NOMO-1 treated with DMSO at 0.1 percent for 48 hours (cell line): ENCODE measurements at regions not wholly inside any gene's neighbourhood (a gene's known extent, or its start where the extent isn't known, plus 50 kb on each side); places are given as distances from the start of the nearest gene placed in this dataset.

Source experiments
- DNase-seq: peaks from one replicate; lab custom pipeline; 2025; ENCODE audit not compliant: unreplicated experiment; lab: John Stamatoyannopoulos, UW

DNA sequence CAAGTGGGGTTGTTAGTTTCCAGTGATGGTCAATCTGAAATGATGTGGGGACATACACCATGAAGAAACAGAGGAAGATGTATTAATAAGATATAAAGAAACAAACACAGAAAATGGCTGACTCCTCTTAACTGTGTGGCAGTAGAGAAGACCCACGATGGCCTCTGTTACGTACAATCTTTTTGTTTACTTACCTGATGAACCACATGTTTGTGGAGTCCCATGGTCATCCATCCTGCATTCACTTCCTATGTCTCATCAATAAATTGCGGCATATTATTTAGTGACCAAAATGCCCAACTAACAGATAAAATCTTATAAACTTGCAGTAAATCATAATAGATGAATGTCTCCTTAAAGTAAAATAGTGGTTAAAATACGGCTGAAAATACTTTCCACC, 740.1 kb upstream of the LINC00305 start:
- no peak for DNase-seq

DNA sequence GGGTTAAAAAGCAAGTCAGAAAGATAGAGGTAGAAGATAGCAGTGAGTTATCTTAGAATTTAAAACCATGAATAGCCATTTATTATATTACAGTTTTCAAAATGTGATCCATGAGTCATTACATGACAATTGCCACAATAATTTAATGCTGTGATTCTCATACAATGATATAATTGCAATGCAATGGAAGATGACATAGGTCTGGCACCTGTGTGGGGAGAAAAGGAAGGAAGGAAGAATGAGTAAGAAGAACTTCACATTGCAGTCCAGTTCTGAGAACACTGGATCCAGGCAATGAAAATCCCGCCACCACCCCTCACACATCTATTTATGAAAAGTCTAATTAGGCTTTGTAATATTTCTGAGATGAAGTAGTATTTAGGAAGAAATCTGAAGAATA, 738.1 kb upstream of the LINC00305 start:
- DNase-seq: no peak

DNA sequence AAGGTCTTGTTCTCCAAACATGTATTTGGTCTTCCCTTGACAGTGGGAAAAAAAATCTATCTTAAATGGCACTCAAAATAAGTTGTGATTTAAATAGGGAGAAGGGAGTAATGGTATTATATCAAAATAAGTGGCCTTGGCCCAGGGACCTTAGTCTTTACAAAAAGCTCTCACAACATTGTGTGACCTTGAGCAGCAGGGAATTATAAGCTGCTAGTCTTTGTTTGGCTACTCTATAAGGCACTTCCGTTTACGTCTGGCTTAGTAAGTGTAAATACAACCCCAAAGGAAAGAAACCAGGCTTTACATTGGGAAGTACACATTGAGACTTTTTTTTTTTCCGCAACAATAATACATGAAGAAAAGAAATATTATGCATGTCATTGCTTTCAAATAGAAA, 734.0 kb upstream of the LINC00305 start:
- DNase-seq: no peak

DNA sequence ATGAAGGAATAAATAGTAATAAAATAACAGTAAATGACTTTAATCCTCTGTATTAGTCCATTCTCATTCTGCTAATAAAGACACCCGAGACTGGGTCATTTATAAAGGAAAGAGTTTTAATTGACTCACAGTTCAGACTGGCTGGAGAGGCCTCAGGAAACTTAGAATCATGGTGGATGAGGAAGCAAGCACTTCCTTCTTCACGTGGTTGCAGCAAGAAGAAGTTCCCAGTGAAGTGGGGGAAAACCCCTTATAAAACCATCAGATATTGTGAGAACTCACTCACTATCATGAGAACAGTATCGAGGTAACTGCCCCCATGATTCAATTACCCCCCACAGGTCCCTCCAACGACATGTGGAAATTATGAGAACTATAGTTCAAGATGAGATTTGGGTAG, 727.9 kb upstream of the LINC00305 start:
- no peak for DNase-seq

DNA sequence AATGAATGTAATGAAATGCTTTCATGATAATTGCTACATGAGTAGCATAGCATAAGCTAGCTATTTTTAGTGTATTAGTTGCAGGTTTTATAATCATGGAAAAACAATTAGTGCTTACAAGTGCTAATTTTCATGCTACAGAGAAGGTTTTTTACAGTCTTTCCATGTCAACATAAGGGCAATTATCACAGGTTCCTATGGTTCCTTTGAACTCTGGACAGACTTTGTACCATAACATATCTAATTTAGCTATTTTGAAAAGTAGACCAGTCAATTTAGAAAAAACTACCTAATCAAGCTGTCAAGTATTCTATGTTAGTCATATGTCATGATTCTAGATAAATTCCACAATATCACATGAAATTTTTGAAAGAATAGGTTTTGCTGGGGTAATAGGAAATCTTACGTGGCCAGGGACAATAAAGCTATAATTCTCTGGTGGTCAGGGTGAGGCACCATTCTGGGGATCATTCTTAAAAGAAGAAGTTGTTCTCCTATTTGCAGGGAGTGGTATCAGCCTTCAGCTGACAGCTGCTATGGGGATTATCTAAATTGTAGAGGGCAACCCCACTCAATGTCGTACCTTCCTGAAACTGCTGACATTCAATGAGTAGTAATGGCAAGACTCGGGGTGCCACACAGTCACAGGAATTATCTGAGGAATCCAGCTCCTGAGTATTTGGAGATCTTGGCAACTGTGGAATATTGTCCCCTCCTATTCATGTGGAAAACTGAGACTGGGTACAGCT, 724.0 kb upstream of the LINC00305 start:
- DNase-seq: no peak

DNA sequence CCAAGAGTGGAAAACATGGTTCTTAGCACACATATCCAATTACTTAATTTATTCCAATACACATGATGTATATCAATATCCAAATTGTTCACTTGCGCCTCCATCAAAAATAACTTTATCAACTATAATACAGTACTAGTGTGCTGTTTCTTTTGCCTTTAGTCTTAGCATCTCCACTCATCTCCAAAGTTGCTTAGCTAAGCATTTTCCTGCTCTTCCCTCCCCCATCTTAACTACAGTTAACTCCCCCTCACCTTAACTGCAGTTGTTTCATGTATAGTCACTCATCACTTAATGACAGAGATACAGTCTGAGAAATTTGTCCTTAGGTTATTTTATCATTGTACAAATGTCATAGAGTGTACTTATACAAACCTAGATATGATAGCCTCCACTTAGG, 705.2 kb upstream of the LINC00305 start:
- no peak for DNase-seq

DNA sequence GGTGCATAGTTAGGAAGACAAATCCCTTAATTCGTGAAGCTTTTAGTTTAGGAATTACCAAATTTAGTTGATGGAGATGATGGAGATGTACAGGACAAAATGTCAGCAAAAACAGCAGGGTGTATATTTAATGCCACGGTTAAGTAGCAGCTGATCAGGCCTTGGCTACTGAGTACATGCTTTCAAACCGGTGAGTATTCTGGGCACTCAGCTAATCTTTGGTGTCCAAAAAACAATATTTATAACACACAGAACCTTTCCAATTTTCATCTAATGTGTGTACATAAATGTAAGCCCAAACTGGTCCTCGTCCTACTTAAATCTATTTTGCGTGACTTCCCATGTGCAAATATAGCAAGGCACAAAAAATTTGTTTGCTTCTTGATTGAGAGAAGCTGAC, 703.4 kb upstream of the LINC00305 start:
- DNase-seq: no peak

DNA sequence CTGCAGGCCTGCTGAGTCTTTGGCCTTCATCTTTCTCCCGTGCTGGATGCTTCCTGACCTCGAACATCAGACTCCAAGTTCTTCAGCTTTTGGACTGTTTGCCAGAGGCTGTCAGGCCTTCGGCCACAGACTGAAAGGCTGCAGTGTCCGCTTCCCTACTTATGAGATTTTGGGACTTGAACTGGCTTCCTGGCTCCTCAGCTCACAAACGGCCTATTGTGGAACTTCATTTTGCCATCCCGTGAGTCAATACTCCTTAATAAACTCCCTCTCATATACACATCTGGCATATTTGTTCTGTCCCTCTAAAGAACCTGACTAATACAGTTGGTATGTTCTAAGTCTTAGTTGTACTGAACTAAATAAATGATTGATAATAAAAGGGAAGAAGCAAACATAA, 702.8 kb upstream of the LINC00305 start:
- no peak for DNase-seq

DNA sequence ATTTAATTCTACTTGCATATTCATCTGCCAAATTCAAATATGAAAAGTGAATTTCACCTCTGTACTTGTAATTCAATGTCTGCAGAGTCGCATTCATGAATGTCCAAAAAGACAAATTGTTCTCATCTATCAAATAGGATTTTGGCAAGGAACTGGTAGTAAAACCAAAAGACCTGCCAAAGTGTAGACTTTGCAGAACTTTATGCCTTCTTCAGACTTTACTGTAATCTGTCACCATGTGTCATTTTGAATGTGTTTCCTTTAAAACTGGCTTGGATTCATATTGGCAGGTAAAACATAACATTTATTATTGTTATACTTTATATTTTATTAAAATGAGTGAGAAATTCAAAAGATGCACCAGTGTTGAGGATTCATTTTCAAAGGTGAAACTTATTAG, 701.9 kb upstream of the LINC00305 start:
- no peak for DNase-seq

DNA sequence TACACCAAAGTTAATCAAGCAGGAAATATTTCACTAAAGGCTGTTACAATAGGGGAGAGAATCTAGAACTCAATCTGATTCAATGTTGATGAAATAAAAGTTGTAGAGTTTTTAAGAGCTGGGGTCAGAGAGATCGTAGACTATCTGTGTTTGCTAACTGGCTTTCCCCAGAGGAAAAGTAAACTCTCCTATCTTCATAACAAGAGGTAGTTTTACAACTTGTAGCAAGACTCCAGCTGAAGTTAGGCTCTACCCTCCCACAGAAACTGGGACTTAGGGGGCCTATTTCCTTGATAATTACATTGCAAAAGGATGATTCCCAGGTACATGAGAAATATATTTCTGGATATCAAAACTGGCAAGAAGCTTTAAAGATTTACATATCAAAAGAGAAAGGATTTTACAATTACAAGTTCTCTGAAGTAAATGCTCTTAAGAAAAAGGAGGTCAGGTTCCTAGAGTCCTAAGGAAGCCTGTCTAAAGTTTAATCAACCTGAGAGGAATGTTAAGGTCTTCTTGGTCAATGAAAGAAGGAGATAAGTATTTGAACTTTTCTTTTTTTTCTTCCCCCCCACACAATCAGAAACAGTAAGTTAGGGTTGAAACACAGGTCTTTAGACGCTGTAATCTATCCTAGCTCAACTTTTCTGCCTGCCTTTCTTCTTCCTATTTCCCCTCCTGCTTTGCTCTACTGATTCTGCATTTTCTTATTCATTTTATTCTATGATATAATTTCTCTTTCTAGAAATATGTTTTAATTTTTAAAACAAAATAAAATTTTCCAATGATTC, 692.2 kb upstream of the LINC00305 start:
- DNase-seq: no peak

DNA sequence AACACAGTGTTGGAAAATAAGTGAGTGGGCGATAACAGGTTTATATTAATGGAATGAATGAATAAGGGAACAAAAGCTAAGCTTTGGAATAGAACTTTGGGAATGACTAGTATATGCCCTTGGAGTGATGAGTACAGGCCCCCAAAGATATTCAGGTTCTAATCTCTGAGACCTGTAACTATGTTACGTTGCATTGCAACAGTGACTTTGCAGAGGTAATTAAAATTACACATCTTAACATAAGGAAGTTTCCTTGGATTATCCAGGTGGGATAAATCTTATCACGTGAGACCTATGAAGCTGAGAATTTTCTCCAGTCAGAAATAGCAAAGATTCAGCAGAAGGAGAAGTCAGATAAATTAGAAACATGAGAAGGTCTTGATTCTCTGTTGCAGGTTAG, 661.5 kb upstream of the LINC00305 start:
- no peak for DNase-seq

DNA sequence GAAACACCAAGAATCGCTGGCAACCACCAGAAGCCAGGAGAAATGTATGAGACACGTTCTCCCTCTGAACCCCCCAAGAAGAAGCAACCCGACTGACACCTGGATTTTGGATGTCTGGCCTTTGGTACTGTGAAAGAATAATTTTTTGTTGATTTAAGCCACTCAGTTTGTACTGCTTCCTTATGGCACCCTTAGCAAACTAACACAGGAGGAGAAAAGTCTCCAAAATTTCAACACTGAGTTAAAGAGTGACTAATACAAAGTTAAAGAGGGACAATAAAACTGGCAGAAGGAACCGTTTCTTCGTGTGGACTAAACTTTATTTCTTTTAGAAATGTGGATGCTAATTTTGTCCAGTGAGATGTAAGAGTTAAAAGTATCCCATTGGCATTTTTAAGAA, 660.9 kb upstream of the LINC00305 start:
- no peak for DNase-seq

DNA sequence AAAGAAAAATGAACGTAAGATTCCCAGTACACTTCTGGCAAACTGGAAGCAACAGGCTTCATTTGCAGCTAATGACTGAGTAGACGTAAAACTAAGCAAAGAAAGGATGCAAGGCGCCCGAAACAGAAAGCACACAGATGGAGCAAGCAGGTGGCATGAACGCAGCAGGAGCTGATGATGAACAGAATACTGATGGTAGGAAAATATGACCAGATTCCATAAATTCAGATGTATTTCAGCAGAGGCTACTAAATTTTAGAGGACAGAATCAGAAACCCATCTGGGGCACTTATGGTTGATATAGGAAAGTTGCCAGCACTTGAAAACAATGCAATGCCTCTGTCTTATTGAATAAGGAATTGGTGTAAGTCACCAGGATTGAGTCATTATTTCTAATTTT, 658.7 kb upstream of the LINC00305 start:
- DNase-seq: no peak

DNA sequence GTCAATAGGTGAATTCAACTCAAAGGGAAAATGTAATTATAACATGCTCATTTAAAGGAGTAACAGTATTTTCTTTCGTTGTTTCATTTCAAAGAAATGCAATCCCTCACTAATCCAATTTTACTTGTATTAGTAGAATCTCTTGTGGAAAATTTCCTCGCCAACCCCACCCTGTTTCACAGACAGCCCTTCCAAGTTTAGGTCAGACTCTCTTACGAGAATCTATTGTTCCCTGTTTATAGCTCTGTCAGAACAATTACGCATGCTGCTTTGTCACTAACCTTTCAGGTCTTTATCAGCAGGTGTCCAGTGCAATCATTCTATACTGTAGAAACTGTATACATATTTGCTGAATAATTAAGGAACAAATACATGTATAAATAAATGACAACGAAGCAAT, 657.8 kb upstream of the LINC00305 start:
- no peak for DNase-seq

DNA sequence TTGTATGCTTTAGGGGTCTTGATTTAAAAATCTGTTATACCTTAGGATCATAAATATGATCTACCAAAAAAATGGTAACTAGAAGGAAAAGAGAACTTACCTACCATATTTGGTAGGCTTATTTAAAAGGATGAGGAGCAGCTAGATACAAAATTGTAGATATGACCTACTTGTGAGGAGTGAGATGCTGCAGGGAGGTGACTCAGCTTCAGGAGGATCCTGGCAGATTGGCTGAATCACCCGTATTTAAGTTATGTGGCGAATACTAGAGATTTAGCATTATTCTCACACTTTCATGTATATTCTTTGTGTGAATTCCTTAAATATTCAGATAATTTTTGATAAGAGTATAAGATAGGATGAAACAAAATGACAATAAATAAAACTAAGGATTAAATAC, 657.3 kb upstream of the LINC00305 start:
- DNase-seq: no peak

DNA sequence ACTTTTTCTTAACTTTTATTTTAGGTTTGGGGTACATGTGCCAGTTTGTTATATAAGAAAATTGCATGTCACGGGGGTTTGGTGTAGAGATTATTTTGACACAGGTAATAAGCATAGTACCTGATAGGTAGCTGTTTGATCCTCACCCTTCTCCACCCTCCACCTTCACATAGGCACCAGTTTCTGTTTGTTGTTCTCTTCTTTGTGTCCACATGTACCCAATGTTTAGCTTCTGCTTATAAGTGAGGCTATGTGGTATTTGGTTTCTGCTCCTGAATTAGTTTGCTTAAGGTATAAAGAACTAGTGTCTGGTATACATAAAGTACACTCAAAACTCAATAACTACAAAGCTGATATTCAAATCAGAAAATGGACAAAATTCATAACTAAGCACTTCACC, 654.6 kb upstream of the LINC00305 start:
- no peak for DNase-seq

DNA sequence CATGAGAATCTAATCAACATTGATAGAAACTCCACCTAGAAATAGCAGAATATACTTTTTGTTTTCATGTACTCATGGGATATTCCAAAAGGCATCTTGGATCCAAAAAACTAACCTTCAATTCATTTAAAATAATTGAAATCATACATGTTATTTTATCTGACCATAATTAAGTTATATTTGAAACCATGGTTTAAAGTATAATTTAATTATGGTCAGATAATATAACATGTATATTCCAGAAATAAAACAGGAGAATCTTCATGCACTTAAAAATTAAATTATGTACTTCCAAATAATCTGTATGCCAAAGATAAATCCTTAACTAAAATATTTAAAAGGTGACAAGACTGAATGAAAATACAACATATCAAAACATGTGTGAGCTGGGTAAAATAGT, 651.3 kb upstream of the LINC00305 start:
- DNase-seq: no peak

DNA sequence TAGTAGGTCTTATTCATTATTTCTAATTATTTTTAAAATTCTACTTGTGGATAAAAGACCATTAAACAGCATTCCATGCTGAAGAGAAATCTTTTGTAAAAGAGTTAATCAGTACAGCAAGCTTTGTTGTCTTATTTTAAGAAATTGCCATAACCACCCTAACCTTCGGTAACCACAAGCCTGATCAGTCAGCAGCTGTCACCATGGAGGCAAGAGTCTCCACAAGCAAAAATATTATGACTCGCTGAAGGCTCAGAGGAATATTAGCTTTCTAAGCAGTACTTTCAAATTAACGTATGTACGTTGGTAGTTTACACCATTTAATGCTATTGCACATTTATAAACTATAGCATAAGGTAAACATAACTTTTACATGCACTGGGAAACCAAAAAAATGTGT, 650.5 kb upstream of the LINC00305 start:
- DNase-seq: no peak

DNA sequence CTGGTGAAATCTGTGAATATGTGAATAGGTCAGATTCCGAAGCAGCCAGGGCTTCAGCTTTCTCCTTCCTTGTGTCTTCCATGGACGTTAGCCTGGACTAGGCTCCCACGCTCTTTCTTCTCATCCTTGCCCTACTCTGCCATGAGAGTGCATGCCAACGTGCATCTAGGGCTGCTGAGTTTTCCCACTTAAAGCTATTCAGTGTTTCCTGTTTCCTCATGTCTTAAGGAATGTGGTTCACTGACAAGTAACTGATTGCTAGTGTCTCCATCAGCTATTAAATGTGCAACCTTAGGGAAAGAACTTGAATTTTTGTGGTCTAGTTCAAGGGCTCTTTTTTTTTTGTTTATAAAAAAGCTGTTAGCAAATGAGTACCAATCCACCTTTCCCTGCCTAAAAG, 642.3 kb upstream of the LINC00305 start:
- no peak for DNase-seq

DNA sequence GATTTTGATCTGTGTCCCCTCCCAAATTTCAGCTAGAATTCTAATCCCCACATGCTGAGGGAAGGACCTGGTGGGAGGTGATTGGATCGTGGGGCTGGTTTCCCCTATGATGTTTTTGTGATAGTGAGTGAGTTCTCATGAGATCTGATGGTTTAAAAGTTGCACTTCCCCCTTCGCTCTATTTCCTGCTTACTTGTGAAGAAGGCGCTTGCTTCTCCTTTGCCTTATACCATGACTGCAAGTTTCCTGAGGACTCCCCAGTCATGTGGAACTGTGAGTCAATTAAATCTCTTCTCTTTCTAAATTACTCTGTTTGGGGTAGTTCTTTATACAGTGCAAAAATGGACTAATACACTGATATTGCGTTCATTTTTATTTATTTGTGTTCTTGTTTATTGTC, 636.8 kb upstream of the LINC00305 start:
- DNase-seq: no peak

DNA sequence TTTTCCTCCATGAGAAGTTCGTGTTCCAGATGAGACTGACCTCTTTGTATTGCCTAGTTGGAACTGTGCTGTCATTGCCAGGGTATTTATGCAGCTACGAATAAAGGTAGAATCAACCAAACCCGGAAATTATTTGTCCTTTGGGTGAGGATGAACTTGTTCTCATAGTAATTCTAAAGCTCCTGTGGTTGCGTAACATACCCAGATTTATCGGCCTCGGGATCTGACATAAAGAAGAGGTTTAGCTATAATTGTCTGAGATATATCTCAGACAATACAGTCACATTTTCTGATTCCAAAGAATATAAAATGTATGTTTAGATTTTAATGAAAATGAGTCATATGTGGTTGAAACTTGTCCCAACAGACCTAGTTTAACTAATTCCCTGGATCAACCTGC, 628.7 kb upstream of the LINC00305 start:
- no peak for DNase-seq

DNA sequence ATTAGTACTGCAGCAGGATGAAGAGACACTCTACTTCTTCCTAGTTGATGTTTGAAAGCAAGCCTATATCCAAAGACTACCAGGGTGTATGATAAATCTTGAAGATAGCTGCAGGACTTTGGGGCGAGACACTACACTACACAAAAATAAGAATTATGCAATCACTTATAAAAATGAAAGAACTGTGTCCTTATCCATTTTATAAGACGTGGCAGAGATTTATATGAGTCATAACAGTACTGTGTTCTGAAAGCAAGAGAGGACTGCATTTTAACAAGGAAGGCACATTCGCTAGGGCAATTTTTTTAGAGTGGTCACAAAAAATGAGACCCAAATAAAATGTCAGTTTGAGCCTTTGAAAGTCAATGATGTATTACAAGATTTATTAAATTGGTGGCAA, 617.0 kb upstream of the LINC00305 start:
- DNase-seq: no peak

DNA sequence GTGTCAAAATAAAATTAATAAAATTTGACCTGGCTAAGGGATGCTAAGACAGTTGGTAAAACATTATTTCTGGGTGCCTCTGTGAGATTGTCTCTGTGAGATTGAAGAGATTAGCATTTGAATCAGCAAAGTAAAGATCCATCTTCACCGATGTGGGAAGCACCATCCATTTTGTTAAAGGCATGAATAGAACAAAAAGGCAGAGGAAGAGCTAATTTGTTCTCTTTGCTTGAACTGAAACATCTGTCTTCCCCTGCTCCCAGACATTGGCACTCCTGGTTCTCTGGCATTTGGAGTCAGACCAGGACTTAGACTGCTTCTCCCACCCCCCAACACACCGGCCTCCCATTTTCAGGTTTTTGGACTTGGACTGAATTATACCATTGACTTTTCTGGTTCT, 603.8 kb upstream of the LINC00305 start:
- no peak for DNase-seq
